Panc1 (cell line): ENCODE measurements at regions not wholly inside any gene's neighbourhood (a gene's known extent, or its start where the extent isn't known, plus 50 kb on each side); places are given as distances from the start of the nearest gene placed in this dataset.

Experiments
- ATAC-seq: fragments of 200-7000 bp; cut with Tn5 transposase; 2 replicates; pipeline ENCODE4 v1.9.1; 2020; ENCODE audit warnings: mild to moderate bottlenecking, moderate library complexity
- BruUV-seq: library from RNA; stranded (reverse); fragments of 400-500 nt; replicated peaks from 2 replicates; lab custom pipeline; 2021; lab: Mats Ljungman, UMichigan
- CTCF ChIA-PET: fragments of 300-600 bp; sonication (Branson Sonifier 250); formaldehyde crosslinking; loops from one replicate; lab custom pipeline; 2022; ENCODE audit warnings: antibody characterized with exemption; lab: Charles Lee
- POLR2A ChIA-PET: fragments of 300-600 bp; sonication (Branson Sonifier 250); formaldehyde crosslinking; loops from one replicate; lab custom pipeline; 2022; ENCODE audit warnings: antibody characterized with exemption; lab: Charles Lee
- DNase-seq: peaks from one replicate; pipeline ENCODE4 v3.0.0-alpha.2; 2010; ENCODE audit warnings: low read depth, low spot score
- H3K27ac ChIP-seq: 2 replicates; pipeline ENCODE4 v1.5.1; 2011; ENCODE audit warnings: mild to moderate bottlenecking, low read length, inconsistent platforms
- H3K27me3 ChIP-seq: fragments of 200-500 bp; sonication (Bioruptor generic); 2 replicates; pipeline ENCODE4 v1.6.0; 2014; ENCODE audit warnings: low read length, inconsistent platforms; ENCODE audit not compliant: control insufficient read depth, insufficient read depth
- H3K36me3 ChIP-seq: fragments of 200-500 bp; sonication (Bioruptor generic); 2 replicates; pipeline ENCODE4 v1.5.1; 2014; ENCODE audit warnings: inconsistent platforms, mild to moderate bottlenecking, low read length, moderate library complexity; ENCODE audit not compliant: control insufficient read depth, insufficient read depth
- H3K4me1 ChIP-seq: 2 replicates; pipeline ENCODE4 v1.5.1; 2011; ENCODE audit warnings: inconsistent platforms, mild to moderate bottlenecking, low read length, moderate library complexity; ENCODE audit not compliant: control insufficient read depth, insufficient read depth
- H3K4me3 ChIP-seq, 2 experiments: 2 replicates each; pipeline ENCODE4 v1.5.1; 2011 to 2012; ENCODE audit warnings: low read depth in 2 of 2, low read length in 2 of 2, mild to moderate bottlenecking in 2 of 2, inconsistent platforms in 1 of 2, moderate library complexity in 1 of 2
- H3K9me3 ChIP-seq: fragments of 200-500 bp; sonication (Bioruptor generic); 2 replicates; pipeline ENCODE4 v1.5.1; 2014; ENCODE audit warnings: low read depth, mild to moderate bottlenecking, inconsistent platforms, low read length, moderate library complexity; ENCODE audit not compliant: control insufficient read depth, insufficient read depth
- CTCF ChIP-seq: fragments of 450-650 bp; IDR thresholded peaks from 2 replicates; pipeline ENCODE4 v1.5.1; 2017; ENCODE audit warnings: mild to moderate bottlenecking
- POLR2AphosphoS5 ChIP-seq: IDR thresholded peaks from 2 replicates; pipeline ENCODE4 v1.6.1; 2012; ENCODE audit warnings: mild to moderate bottlenecking, low read depth, low read length, moderate library complexity
- REST ChIP-seq, 2 experiments: IDR thresholded peaks; 2 replicates each; pipeline ENCODE4 v1.6.1; 2011 to 2012; ENCODE audit warnings: low read depth in 2 of 2, control low read depth in 1 of 2, low read length in 1 of 2, mild to moderate bottlenecking in 1 of 2, moderate library complexity in 1 of 2; ENCODE audit not compliant: insufficient read depth in 1 of 2
- SIN3A ChIP-seq: IDR thresholded peaks from 2 replicates; pipeline ENCODE4 v1.6.1; 2012; ENCODE audit warnings: low read depth, mild to moderate bottlenecking, low read length, moderate library complexity, borderline replicate concordance; ENCODE audit not compliant: insufficient read depth
- TCF7L2 ChIP-seq: IDR thresholded peaks from 2 replicates; pipeline ENCODE4 v1.6.1; 2011; ENCODE audit warnings: mild to moderate bottlenecking, low read depth, low read length, inconsistent platforms
- in situ Hi-C: cut with HindIII; loops from 2 replicates; pipeline ENCODE4 v1.10.0; 2016; ENCODE audit warnings: low sequenced_read_pairs, low pct_unique_long_range_greater_than_20kb
- intact Hi-C: fragments of 100-400 bp; cut with micrococcal nuclease; formaldehyde crosslinking; loops from one replicate; pipeline ENCODE4 v1.10.0; 2022; ENCODE audit not compliant: unreplicated experiment

DNA sequence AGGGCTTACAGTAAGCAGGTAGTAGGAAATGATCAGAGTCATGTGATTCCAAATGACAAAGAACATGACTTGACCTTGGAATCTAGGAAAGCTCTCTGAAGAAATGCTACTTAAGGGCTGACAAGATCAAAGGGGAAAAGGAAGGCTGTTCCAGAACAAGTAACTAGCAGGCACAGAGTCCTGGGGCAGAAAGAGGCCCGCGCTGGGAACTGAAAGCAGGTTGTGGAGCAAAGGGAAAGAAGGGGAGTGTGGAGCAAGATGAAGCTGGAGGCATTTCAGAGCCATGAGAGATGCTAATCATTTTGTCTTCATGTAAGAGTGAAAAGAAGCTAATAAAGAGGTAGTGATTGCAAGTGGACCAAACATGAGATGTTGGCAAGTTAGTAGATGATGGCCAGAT is 397.5 kb downstream of the DTWD2 start:
- ATAC-seq (no peak), DNase-seq (no peak)
- no peaks in the 10 kb centered on the region for H3K36me3 ChIP-seq
- no peak overlapping the region for H3K4me3 ChIP-seq
- ChIA-PET CTCF (no interaction called here), POLR2A (no interaction called here)
- H3K27me3 ChIP-seq, result no peaks in the 10 kb centered on the region
- no peak overlapping the region for H3K27ac ChIP-seq
- no TSS peak for BruUV-seq
- in situ Hi-C loops (no loop called here), intact Hi-C loops (no loop called here)
- TF ChIP-seq REST (IDR thresholded peaks at IDR 0.05; ENCODE audit: insufficient read depth in 1 of 2, low read depth in 2 of 2, low read length in 1 of 2) (no peak), SIN3A (no peak), POLR2AphosphoS5 (no peak), CTCF (no peak), TCF7L2 (no peak)
- no peaks in the 10 kb centered on the region for H3K9me3 ChIP-seq
- no peaks in the 10 kb centered on the region for H3K4me1 ChIP-seq

GRCh38 chr5:118580949-118581348 is 407.4 kb downstream of the DTWD2 start:
- no TSS peak for BruUV-seq
- no peaks in the 10 kb centered on the region for H3K36me3 ChIP-seq
- no peak overlapping the region for H3K27ac ChIP-seq
- no peak for ATAC-seq
- no peak for DNase-seq
- intact Hi-C loops (no loop called here), in situ Hi-C loops (no loop called here)
- H3K9me3 ChIP-seq, result no peaks in the 10 kb centered on the region
- ChIA-PET POLR2A (no interaction called here), CTCF (no interaction called here)
- TF ChIP-seq REST (IDR thresholded peaks at IDR 0.05; ENCODE audit: insufficient read depth in 1 of 2, low read depth in 2 of 2, low read length in 1 of 2), result no peak
- TF ChIP-seq TCF7L2, result no peak
- TF ChIP-seq SIN3A, result no peak
- no peak for TF ChIP-seq POLR2AphosphoS5
- TF ChIP-seq CTCF, result no peak
- H3K4me3 ChIP-seq, result no peak overlapping the region
- H3K27me3 ChIP-seq, result no peaks in the 10 kb centered on the region
- no peaks in the 10 kb centered on the region for H3K4me1 ChIP-seq
